HFF-Myc (cell line): ENCODE measurements at regions not wholly inside any gene's neighbourhood (a gene's known extent, or its start where the extent isn't known, plus 50 kb on each side); places are given as distances from the start of the nearest gene placed in this dataset.

ENCODE experiments used
- DNase-seq: peaks from one replicate; pipeline ENCODE4 v3.0.0-alpha.2; 2011; ENCODE audit warnings: low read depth; ENCODE audit errors: extremely low read depth
- H3K4me3 ChIP-seq: replicated peaks from 2 replicates; pipeline ENCODE4 v1.5.1; 2011; ENCODE audit warnings: low read depth, mild to moderate bottlenecking, control low read depth, low read length
- TF ChIP-seq, protein P1 (sequence below): IDR thresholded peaks from 2 replicates; pipeline ENCODE4 v1.5.1; 2012; ENCODE audit warnings: mild to moderate bottlenecking, low read depth, low read length, control low read depth; ENCODE audit errors: missing control alignments

DNA sequence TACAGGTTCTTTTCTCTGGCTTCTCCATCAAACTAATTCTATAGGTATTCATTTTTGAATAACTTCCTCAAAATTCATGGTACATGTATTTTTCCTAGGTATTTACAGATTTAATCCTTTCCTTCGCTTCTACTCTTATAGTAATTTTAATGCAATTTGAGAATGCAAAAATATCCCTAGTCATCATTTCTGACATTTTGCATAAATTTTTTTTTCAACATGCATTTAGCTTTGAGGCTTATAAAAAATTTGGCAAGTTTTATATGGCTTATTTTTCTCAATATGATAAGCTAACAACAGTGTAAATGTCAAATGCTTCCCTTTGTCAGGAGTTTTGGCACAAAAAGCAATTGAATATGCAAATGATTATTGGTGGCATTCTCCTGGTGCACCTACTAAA is 872.6 kb downstream of the FLRT2 start:
- no peak for DNase-seq
- TF ChIP-seq, protein P1, sequence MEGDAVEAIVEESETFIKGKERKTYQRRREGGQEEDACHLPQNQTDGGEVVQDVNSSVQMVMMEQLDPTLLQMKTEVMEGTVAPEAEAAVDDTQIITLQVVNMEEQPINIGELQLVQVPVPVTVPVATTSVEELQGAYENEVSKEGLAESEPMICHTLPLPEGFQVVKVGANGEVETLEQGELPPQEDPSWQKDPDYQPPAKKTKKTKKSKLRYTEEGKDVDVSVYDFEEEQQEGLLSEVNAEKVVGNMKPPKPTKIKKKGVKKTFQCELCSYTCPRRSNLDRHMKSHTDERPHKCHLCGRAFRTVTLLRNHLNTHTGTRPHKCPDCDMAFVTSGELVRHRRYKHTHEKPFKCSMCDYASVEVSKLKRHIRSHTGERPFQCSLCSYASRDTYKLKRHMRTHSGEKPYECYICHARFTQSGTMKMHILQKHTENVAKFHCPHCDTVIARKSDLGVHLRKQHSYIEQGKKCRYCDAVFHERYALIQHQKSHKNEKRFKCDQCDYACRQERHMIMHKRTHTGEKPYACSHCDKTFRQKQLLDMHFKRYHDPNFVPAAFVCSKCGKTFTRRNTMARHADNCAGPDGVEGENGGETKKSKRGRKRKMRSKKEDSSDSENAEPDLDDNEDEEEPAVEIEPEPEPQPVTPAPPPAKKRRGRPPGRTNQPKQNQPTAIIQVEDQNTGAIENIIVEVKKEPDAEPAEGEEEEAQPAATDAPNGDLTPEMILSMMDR, result no peak
- no peak overlapping the region for H3K4me3 ChIP-seq

DNA sequence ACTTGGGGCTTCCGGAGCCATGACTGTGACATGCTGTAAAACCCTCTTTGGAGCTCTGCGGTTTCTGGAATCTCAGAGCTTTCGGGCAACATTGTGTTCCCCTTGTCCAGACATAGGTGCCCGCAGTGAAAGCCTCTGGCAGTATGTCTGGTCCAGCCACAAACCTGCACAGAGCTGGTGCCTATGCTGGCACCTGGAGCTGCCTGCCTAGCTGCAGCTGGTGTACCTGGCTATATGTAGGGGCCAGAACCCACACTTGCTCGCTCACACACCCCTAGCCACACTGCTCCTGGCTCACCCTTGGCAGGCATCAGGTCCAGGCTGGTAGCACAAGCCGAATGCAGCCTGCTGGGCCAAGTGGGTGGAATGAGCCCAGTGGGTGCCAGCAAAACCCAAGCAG is 861.1 kb downstream of the FLRT2 start:
- DNase-seq, result no peak
- TF ChIP-seq, protein P1, result no peak
- no peak overlapping the region for H3K4me3 ChIP-seq

DNA sequence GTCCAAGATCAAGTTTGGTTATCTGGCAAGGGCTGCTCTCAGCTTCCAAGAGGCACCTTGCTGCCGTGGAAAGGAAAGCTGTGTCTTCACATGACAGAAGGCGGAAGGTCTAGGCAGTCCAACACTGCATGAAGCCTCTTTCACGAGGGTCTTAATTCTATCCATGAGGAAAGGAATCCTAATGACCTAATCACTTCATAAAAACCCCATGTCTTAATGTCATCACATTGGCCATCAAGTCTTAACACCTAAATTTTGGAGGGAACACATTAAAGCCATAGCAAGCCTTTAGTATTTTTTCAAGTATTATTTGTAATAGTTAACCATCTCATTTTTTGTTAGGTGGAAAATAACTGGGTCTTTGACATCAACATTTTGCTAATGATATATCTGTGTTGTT is 858.3 kb downstream of the FLRT2 start:
- no peak for DNase-seq
- no peak overlapping the region for H3K4me3 ChIP-seq
- TF ChIP-seq, protein P1, result no peak

DNA sequence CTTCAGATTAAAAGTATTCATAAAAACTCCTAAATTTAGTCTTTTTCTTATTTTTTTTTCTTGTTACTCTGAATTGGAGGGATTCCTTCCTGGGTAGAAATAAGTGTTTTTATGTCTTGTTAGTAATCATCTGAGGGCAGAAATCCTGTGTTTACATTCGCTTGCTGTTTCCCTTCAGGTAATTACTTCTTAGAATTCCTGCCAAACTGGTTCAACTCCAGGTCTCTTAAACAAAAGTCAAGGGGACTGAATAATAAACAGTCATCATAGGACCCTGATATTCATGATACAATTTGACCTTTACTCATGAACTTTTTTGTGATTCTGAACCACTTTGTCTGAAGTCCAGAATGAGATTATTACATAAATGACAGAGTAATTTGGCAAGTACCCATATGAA is 843.9 kb downstream of the FLRT2 start:
- TF ChIP-seq, protein P1, result no peak
- DNase-seq, result no peak
- H3K4me3 ChIP-seq, result no peak overlapping the region

DNA sequence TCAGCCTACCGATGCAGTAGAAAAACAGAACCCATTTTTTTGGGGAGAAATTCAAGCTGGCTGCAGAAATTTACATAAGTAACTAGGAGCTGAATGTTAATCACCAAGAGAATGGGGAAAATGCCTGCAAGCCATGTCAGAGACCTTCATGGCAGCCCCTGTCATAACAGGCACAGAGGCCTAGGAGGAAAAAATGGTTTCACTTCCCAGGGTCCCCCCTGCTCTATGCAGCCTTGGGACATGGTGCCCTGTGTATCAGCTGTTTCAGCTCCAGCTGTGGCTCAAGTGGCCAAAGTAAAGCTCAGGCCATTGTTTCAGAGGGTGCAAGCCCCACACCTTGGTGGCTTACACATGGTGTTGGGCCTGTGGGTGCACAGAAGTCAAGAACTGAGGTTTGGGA is 842.5 kb downstream of the FLRT2 start:
- DNase-seq, result no peak
- H3K4me3 ChIP-seq, result no peak overlapping the region
- TF ChIP-seq, protein P1, result no peak

DNA sequence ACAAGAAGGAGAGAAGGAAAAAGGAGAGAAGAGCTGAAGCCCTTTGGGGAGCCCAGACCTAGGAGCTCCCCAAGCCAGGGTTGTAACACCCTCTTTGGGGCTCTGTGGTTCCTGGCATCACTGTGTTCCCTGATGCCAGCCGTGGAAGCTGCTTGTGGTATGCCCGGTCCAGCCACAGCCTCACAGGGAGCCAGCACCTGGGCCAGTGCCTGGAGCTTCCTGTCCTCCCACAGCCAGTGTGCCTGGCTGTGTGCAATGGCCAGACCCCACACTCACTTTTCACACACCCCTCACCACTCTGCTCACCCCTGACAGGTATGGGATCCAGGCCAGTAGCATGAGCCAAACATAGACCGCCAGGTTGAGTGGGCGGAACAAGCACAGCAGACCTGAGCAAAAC is 834.7 kb downstream of the FLRT2 start:
- no peak for DNase-seq
- TF ChIP-seq, protein P1, result no peak
- H3K4me3 ChIP-seq, result no peak overlapping the region

DNA sequence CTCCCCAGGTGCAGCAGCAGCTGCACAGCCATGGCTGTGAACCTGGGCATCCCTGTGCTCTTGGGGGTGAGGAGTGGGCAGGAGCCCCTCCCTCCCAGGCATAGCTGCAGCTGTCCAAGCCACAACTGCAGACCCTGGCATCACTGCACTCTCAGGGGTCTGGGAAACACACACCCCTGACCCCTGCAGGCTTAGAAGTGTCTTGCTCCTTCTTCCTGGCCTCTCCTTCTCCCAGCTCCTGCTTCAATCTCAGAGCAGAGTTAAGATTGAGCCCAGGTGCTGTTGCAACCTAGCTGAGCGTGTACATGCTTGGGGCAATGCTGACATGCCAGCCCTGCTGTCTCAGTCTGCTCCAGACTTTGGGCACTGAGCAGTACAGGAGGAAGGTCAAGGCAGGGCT is 833.6 kb downstream of the FLRT2 start:
- DNase-seq, result no peak
- H3K4me3 ChIP-seq, result no peak overlapping the region
- TF ChIP-seq, protein P1, result no peak
